GM19452 (cell line): ENCODE measurements at regions not wholly inside any gene's neighbourhood (a gene's known extent, or its start where the extent isn't known, plus 50 kb on each side); places are given as distances from the start of the nearest gene placed in this dataset.

ENCODE experiments used
- ATAC-seq: cut with Tn5 transposase; IDR thresholded peaks from one replicate; pipeline ENCODE4 v1.9.1; 2021; ENCODE audit not compliant: unreplicated experiment

GRCh38 chr4:123092586-123092985 lies 170.2 kb upstream of the NUDT6 start:
- ATAC-seq, result no peak

GRCh38 chr4:123093236-123093635 lies 170.8 kb upstream of the NUDT6 start:
- no peak for ATAC-seq

GRCh38 chr4:123096038-123096437 lies 173.6 kb upstream of the NUDT6 start:
- ATAC-seq, result no peak

GRCh38 chr4:123102897-123103471 lies 180.6 kb upstream of the NUDT6 start:
- no peak for ATAC-seq

- no peak for ATAC-seq
Observed at GRCh38 chr4:123104310-123105025, 182.1 kb upstream of the NUDT6 start.

GRCh38 chr4:123105026-123105420 lies 182.6 kb upstream of the NUDT6 start:
- no peak for ATAC-seq

- ATAC-seq, result no peak
Observed at GRCh38 chr4:123106747-123107146, 184.3 kb upstream of the NUDT6 start.

- no peak for ATAC-seq
Observed at GRCh38 chr4:123107444-123108252, 185.3 kb upstream of the NUDT6 start.

GRCh38 chr4:123109139-123109538 lies 186.7 kb upstream of the NUDT6 start:
- no peak for ATAC-seq

- no peak for ATAC-seq
Observed at GRCh38 chr4:123110147-123110546, 187.8 kb upstream of the NUDT6 start.

- ATAC-seq, result no peak
Observed at GRCh38 chr4:123110685-123111084, 188.3 kb upstream of the NUDT6 start.

GRCh38 chr4:123113155-123113554 lies 190.8 kb upstream of the NUDT6 start:
- no peak for ATAC-seq

- ATAC-seq, result no peak
Observed at GRCh38 chr4:123114084-123114914, 191.9 kb upstream of the NUDT6 start.

- no peak for ATAC-seq
Observed at GRCh38 chr4:123114915-123115756, 192.7 kb upstream of the NUDT6 start.

GRCh38 chr4:123116412-123116811 lies 194.0 kb upstream of the NUDT6 start:
- no peak for ATAC-seq

GRCh38 chr4:123120473-123120872 lies 198.1 kb upstream of the NUDT6 start:
- ATAC-seq, result no peak

- no peak for ATAC-seq
Observed at GRCh38 chr4:123121241-123121907, 199.0 kb upstream of the NUDT6 start.

- no peak for ATAC-seq
Observed at GRCh38 chr4:123125477-123125876, 203.1 kb upstream of the NUDT6 start.

- ATAC-seq, result no peak
Observed at GRCh38 chr4:123127218-123127617, 204.8 kb upstream of the NUDT6 start.

GRCh38 chr4:123127875-123128274 lies 205.5 kb upstream of the NUDT6 start:
- ATAC-seq, result no peak
